H7 (cell line): ENCODE measurements at regions not wholly inside any gene's neighbourhood (a gene's known extent, or its start where the extent isn't known, plus 50 kb on each side); places are given as distances from the start of the nearest gene placed in this dataset.

Source experiments
- DNase-seq: peaks from one replicate; pipeline ENCODE4 v3.0.0; 2012
- H3K27me3 ChIP-seq: 2 replicates; pipeline ENCODE4 v1.6.0; 2011; ENCODE audit warnings: mild to moderate bottlenecking, low read length; ENCODE audit not compliant: control insufficient read depth, insufficient read depth
- H3K36me3 ChIP-seq: replicated peaks from 2 replicates; pipeline ENCODE4 v1.5.1; 2011; ENCODE audit warnings: low read length; ENCODE audit not compliant: control insufficient read depth, insufficient read depth
- H3K4me3 ChIP-seq: 2 replicates; pipeline ENCODE4 v1.5.1; 2011; ENCODE audit warnings: low read depth, mild to moderate bottlenecking, control low read depth, low read length, moderate library complexity; ENCODE audit not compliant: insufficient read depth

DNA sequence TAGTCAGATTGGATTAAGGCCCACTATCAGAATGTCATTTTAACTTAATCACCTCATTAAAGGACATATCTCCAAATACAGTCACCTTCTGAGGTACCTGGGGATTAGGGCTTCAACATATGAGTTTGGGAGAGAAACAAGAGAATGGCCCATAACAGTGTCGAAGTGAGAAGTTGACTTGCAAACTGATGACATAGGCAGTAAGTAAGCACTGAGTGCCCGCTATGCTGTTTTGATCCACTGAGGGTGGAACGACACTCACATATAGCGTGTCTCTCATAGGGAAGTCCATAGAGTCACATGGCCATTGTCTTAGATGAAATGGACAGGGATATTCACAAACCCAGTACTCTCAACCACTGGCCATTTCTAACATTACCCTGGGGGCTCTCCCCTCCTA, 264.2 kb downstream of the SAMD5 start:
- DNase-seq: no peak
- no peaks in the 10 kb centered on the region for H3K36me3 ChIP-seq
- H3K4me3 ChIP-seq: no peak overlapping the region
- H3K27me3 ChIP-seq: no peaks in the 10 kb centered on the region

DNA sequence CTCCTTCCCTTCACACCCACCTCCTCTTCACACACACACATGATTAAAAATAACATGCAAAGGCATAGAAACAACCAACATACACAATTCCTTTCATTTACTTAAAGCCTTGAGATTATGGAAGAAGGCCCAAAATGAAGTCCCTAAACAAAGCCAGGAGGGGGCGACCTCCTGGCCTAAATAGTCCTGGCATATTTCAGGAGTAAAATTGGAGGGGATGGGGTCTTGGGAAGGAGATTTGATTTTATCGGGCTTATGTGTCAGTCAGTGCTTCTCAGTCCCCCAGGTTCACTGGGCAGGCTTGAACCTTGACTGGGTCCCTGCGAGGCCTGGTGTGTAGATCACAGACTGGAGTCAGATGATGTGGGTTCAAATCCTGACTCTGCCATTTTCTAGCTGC, 266.4 kb downstream of the SAMD5 start:
- Histone ChIP-seq H3K27me3 (no peaks in the 10 kb centered on the region), H3K36me3 (no peaks in the 10 kb centered on the region), H3K4me3 (no peak overlapping the region)
- DNase-seq: peak; percentile 23

DNA sequence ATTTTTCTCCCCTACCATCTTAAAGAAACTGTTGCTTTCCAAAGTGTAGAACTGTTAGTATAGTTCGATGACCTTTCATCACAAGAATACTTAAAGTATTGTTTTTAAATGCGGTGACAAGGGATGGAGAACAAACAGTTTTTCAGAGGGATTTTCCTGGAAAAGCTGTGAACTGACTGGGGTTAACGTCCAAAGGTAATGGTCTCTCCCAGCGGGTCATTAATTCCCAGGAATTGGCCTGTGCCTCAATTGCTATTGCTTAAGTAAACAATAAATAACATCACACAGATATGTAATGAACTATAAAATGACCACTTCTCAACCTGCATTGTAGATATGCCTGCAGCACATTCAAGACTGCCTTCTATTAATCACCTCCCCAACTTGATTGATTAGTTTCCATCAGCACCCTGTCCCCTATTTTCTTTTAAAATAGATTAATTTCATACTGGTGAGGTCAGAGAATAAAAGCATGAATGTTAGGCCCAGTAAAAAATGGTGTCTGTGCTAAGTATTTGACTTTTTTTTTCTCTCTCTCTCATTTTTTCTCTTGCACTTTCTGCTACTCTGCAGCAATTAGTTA, 268.2 kb downstream of the SAMD5 start:
- no peaks in the 10 kb centered on the region for H3K36me3 ChIP-seq
- H3K27me3 ChIP-seq: no peaks in the 10 kb centered on the region
- DNase-seq: no peak
- H3K4me3 ChIP-seq: no peak overlapping the region

GRCh38 chr6:147779624-147780023, 271.1 kb downstream of the SAMD5 start:
- no peaks in the 10 kb centered on the region for H3K27me3 ChIP-seq
- no peak for DNase-seq
- H3K36me3 ChIP-seq: no peaks in the 10 kb centered on the region
- no peak overlapping the region for H3K4me3 ChIP-seq

DNA sequence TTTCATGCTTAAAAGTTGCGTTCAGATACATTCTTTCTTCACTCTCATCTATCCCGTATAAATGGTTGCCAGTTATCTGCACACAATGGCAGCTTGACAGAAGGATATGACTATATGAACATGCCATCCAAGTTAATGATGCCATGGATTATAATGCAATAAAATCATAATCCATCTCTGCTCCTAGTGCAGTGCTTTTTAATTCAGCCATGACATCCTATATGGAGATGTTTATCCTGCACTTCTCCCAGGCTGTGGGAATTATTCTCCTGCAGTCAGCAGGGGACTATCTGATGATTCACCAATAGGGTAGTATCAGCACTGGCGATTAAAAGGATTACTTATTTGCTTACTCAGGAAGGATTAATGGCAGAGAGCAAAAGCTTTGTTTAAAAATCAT, 273.8 kb downstream of the SAMD5 start:
- Histone ChIP-seq H3K4me3 (no peak overlapping the region), H3K36me3 (no peaks in the 10 kb centered on the region), H3K27me3 (no peaks in the 10 kb centered on the region)
- DNase-seq: no peak

DNA sequence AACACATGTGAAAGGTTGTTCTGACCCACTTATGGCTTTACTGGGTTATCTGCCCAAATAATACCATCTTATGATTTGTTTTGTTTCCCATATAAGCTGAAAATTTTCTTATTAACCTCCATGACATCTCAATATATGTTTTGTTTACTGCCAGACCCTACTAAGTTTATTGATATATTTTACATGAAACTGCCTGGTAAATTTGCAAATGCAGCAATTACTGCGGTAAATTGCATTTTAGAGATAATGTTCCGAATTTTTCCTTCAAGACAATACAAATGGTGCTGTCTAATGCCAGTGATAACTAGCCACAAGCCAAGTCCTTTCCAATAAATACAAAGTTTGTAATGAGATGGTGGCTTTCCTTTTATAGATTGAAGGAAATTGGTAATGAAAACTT, 275.9 kb downstream of the SAMD5 start:
- no peak for DNase-seq
- no peaks in the 10 kb centered on the region for H3K36me3 ChIP-seq

DNA sequence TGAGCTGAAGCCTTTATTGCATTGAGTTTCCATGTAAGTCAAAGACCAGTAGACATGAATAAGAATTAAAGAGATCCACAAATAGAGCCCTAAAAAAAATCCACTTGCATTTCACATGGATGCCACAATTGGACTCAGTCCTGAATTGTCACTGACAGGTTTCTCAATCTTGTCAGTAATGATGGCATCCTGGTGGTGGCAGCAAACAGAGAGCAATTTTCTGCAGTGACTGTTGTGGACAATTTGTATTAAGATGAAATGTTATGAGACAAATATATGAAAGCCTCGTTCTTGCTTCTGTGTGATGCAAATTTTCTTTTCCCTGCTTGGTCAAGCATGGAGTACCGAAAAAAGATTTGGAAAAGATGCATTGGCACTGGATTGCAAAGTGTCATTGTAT, 278.9 kb downstream of the SAMD5 start:
- H3K36me3 ChIP-seq: no peaks in the 10 kb centered on the region

More for the DNA sequence above, 275.9 kb downstream of the SAMD5 start:
- H3K27me3 ChIP-seq: no peaks in the 10 kb centered on the region
- H3K4me3 ChIP-seq: no peak overlapping the region

GRCh38 chr6:147789430-147789947, 281.0 kb downstream of the SAMD5 start:
- H3K36me3 ChIP-seq: no peaks in the 10 kb centered on the region
- no peaks in the 10 kb centered on the region for H3K27me3 ChIP-seq
- DNase-seq: no peak
- H3K4me3 ChIP-seq: no peak overlapping the region

More for the DNA sequence above, 278.9 kb downstream of the SAMD5 start:
- Histone ChIP-seq H3K27me3 (no peaks in the 10 kb centered on the region), H3K4me3 (no peak overlapping the region)
- no peak for DNase-seq

DNA sequence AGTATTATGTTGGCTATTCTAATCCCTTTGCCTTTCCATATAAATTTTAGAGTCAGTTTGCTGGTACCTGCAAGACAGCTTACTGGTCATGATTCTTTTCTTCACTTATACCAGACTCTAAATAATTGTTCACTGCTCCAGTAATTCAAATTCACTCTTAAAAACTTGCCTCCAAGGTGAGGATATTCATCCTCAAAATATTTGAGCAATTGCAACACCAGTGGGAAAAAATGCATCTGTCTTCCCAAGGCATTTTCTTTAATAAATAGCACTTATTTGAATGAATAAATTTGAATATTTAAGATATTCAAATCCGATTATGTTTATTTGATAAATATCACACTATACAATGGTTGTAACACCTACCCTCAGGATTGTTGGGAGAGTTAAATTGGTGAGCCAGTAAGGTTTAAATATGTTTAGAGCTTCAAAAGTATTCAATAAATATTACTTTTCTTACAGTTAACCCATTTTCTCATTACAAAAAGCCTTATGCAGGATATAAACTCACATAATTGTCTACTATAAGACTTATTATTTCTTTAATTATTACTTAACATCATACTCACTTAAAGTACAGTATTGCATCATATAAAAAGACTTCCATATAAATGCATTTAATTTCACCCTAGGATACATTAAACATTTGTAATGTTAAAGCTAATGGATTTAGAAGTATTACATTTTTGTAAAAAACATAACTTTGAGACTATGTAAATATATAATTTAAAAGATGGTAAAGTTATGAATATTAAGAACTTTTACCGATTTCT, 285.6 kb downstream of the SAMD5 start:
- no peak for DNase-seq
- Histone ChIP-seq H3K27me3 (no peaks in the 10 kb centered on the region), H3K4me3 (no peak overlapping the region), H3K36me3 (no peaks in the 10 kb centered on the region)

- Histone ChIP-seq H3K4me3 (no peak overlapping the region), H3K27me3 (no peaks in the 10 kb centered on the region), H3K36me3 (no peaks in the 10 kb centered on the region)
- DNase-seq: no peak
Observed at GRCh38 chr6:147802459-147802858, 294.0 kb downstream of the SAMD5 start.

DNA sequence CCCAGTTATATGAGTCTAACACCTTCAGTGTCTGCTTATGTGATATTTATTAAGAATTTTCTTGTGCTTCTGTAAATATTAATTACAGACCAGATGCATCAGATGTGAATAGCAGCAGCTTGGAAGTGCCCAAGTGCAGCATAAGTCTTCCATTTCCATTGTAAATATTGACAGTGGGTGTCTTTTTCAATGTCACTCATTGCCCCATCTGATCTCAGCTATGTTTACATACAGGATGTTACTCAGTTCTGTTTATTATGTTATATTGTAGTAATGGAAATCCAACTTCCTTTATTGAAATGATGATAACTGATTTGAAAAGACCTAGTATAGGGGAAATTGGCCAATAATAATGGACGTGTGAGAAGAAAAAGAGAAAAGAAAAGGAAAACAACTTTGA, 296.7 kb downstream of the SAMD5 start:
- Histone ChIP-seq H3K4me3 (no peak overlapping the region), H3K36me3 (no peaks in the 10 kb centered on the region), H3K27me3 (no peaks in the 10 kb centered on the region)
- no peak for DNase-seq

DNA sequence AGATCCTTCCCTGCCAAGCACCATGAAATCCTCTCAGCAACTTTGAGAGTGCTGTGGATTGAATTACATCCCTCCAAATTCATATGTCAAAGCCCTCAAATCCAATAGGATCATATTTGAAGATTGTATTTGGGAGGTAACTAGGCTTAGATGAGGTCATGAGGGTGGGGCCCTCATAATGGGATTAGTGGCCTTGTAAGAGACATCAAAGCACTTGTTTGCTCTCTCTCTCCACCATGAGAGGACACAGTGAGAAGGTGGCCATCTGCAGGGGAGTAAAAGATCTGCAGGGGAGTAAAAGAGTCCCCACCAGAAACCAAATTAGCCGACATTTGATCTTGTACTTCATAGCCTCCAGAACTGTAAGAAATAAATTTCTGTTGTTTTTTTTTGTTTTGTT, 298.2 kb downstream of the SAMD5 start:
- H3K4me3 ChIP-seq: no peak overlapping the region
- no peak for DNase-seq
- no peaks in the 10 kb centered on the region for H3K36me3 ChIP-seq
- H3K27me3 ChIP-seq: no peaks in the 10 kb centered on the region

DNA sequence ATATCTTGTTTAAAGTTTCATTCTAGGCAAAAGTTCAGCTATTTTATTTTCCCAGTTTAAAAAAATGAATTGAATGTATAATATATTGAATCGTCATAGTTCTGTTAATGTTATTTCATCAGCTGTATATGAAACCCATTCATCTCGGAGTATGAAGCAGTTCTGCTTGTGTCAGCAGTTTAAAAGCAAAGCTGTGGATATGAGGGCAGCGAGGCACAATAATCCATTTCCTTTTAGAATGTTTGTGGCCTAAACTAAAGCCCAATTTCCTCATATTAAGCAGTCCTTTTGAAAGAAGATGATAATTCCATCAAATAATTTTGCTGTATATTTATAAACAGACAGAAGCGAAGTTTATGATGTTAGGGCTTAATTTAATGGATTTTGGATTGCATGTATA, 300.1 kb downstream of the SAMD5 start:
- no peaks in the 10 kb centered on the region for H3K27me3 ChIP-seq
- no peak for DNase-seq
- no peak overlapping the region for H3K4me3 ChIP-seq
- no peaks in the 10 kb centered on the region for H3K36me3 ChIP-seq

DNA sequence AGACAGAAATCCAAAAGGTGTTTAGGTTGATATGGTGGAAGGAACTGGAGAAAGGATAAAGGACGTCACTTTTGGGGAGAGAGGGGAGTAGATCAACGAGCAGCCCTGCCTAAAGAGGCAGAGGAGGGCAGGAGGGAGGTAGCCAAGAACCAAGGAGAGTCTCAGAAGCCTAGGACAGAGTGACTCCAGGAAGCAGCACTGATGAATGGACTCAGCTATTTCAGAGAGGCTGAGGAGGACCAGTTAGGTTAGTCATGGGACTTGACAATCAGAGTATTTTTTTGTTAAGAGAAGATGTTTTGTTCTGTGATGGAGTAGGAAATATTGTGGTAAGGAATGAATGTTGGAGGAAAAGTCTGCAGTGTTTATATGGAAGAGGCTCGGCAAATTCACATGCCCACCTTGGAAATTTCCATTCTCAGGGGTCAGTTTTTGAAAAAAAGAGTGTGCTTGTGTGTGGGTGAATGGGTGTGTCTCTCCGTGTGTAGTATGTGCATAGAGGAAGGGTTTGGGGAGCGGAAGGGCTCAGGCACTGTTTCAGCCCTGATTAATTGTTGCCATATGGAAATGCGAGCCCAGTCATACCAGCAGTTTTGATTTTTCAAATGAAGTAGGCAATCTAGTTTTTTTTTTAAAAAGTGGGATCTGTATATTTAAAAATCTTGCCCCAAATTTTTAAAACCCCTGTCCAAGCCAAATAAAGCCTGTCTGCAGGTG, 303.6 kb downstream of the SAMD5 start:
- Histone ChIP-seq H3K4me3 (no peak overlapping the region), H3K27me3 (no peaks in the 10 kb centered on the region), H3K36me3 (no peaks in the 10 kb centered on the region)
- DNase-seq: no peak
